ENCODE measurements at regions not wholly inside any gene's neighbourhood (a gene's known extent, or its start where the extent isn't known, plus 50 kb on each side); places are given as distances from the start of the nearest gene placed in this dataset.
"Not testable (repeated sequence)": the region's sequence is repeated elsewhere in the genome, so short reads cannot be mapped to it uniquely, and the experiment has no call there.

- DNase-seq (ENCODE audit: low spot score) = no peak
These were observed 213.5 kb upstream of the POU1F1 start for GRCh38 chr3:87489892-87490291.

DNA sequence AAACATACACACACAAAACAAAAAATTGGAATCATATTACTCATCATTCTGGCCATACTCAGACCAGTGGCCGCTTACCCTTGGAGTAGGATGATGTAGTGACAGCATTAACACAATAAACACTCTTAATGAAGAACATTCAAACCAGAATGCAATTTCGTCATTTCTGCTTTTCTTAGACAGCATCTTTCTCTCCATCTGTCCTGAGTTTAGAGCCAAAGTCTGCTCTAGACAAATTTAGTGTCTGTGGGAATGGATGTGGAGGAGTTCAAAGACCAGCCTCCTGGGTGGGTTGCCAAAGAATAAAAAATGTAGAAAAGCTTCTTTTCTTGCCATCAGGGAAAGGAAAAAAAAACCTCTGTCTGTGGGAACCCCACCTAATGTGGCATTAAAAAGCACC lies 212.4 kb upstream of the POU1F1 start:
- no peak for DNase-seq (ENCODE audit: low spot score)

GRCh38 chr3:87486635-87487034 lies 210.3 kb upstream of the POU1F1 start:
- not testable (repeated sequence) for DNase-seq (ENCODE audit: low spot score)

- no peak for DNase-seq (ENCODE audit: low spot score)
These were observed 209.7 kb upstream of the POU1F1 start for GRCh38 chr3:87486115-87486514.

DNA sequence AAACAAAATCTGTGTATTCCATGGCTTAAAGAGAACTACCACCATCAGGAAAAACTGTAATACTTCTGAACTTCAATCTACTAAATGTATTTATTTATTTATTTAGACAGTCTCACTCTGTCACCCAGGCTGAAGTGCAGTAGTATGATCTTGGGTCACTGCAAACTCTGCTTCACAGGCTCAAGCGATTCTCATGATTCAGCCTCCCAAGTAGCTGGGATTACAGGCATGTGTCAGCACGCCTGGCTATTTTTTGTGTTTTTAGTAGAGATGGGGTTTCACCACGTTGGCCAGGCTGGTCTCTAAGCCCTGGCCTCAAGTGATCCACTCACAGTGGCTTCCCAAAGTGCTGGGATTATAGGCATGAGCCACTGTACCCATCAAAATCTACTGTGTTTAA lies 202.3 kb upstream of the POU1F1 start:
- DNase-seq (ENCODE audit: low spot score) = no peak

DNA sequence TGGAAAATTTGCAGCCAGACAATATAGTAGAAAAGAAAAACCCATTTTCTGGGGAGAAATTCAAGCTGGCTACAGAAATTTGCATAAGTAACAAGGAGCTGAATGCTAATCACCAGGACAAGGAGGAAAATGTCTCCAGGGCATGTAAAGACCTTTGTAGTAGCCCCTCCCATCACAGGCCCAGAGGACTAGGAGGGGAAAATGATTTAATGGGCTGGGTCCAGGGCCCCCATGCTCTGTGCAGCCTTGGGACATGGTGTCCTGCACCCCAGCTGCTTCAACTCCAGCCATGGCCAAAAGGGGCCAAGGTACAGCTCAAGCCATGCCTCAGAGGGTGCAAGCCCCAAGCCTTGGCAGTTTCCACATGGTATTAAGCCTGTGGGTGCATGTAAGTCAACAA lies 197.6 kb upstream of the POU1F1 start:
- DNase-seq (ENCODE audit: low spot score) = no peak

DNA sequence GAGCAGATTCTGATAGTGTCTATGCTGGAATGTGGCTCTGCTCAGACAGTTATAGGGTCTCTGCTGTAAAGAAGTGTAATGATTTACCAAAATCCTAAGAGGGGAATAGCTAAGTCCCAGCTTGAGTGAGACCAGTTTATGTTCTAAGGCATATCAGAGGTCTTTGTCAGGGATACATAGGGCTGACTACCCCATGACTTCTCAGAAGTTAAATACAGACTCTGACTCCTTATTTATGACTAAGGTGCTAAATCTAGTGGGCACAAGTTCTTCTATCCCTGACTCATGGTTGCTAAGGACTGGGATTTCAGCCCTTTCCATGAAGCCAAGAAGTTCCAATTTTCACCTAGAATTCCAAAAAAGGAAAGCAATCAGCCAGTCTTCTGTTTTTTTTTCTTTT lies 192.6 kb upstream of the POU1F1 start:
- DNase-seq (ENCODE audit: low spot score) = no peak

DNA sequence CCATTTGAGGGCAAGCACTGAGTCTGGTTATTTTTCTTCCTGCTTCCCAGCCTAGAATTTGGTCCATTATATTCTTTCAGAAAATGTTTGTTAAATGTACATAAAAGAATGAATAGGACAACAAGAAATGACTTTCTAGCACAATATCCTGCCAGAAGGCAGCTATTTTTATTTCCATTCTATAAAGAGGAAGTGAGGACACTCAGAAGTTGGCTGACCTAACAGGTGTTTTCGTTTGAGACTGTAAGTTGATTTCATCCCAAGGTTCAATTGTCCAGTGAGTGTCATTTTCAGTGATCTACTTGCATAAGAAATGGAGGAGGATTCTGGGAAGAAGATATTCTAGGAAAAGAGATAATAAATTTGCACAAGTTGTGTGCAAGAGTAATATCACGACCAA lies 191.9 kb upstream of the POU1F1 start:
- DNase-seq (ENCODE audit: low spot score) = no peak

GRCh38 chr3:87462228-87462627 lies 185.8 kb upstream of the POU1F1 start:
- no peak for DNase-seq (ENCODE audit: low spot score)

- DNase-seq (ENCODE audit: low spot score) = no peak
These were observed 185.1 kb upstream of the POU1F1 start for GRCh38 chr3:87461443-87461842.

DNA sequence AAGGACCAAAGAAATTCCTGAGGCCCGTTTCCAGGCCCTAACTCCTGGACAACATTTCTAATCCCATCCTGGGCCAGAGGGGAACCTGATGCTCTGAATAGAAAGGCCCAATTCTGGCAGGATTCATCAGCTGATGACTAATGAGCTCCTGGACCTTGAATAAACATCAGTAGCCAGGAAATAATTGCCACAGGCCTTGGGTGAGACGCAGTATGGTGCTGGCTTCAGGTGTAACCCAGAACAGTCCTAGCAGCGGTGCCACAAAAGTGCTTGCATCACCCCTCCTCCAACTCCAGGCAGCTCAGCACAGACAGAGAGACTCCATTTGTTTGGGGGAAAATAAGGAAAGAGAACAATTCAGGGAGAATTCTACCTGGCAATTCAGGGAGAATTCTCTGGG lies 184.7 kb upstream of the POU1F1 start:
- no peak for DNase-seq (ENCODE audit: low spot score)

DNA sequence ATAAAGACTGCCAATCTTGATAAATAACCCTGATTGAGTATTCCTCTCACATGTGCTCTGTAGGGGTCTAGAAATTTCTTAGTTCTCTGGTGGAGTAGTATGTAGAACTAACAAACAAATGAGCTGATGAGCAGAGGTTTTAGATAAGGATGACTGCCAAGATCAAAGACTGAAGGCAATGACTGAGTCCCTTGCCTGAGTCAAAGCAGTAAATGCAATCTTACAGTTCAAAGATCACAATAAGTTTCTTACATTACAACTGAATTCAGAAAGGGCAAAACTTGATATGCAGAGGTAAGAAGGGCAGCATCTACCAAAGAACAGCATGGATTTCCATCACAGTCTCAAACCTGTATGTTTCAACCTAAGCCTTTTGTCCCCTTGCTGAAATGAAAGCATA lies 172.2 kb upstream of the POU1F1 start:
- DNase-seq (ENCODE audit: low spot score) = no peak

- no peak for DNase-seq (ENCODE audit: low spot score)
These were observed 170.5 kb upstream of the POU1F1 start for GRCh38 chr3:87446849-87447387.

DNA sequence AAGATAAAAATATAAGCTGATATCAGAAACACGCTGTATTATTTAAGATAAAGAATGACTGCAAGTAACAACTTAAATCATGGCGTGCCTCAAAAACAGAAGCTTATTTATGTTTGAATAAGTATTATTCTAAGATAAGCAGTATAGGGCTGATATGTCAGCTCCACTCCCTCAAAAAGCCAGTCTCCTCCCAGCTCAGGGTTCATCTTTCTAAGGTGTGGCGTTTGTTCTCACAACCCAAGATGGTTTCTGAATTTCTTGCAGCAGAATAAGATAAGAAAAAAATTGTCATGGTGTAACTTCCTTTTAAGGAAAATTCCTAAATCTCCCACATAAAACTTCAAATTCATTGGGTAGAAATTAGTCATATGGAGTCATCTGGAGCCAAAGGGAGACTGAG lies 166.1 kb upstream of the POU1F1 start:
- DNase-seq (ENCODE audit: low spot score) = no peak

DNA sequence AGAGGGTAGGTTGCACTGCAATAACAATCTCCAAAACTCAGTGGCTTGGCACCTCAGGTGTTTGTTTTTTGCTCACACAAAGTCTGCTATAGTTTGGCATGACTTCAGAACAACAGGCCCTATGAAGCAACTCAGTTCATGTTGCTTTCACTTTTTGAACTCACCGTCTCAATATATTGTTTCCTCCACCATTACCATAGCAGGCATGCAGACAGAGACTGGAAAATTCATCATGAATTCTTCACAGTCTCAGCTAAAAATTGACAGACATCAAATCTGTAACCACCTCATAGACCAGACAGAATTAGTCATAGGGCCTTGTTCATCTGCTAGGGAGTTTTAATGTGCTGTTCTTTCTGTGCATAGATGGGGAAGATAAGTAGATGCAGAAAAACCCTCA lies 161.4 kb upstream of the POU1F1 start:
- no peak for DNase-seq (ENCODE audit: low spot score)

DNA sequence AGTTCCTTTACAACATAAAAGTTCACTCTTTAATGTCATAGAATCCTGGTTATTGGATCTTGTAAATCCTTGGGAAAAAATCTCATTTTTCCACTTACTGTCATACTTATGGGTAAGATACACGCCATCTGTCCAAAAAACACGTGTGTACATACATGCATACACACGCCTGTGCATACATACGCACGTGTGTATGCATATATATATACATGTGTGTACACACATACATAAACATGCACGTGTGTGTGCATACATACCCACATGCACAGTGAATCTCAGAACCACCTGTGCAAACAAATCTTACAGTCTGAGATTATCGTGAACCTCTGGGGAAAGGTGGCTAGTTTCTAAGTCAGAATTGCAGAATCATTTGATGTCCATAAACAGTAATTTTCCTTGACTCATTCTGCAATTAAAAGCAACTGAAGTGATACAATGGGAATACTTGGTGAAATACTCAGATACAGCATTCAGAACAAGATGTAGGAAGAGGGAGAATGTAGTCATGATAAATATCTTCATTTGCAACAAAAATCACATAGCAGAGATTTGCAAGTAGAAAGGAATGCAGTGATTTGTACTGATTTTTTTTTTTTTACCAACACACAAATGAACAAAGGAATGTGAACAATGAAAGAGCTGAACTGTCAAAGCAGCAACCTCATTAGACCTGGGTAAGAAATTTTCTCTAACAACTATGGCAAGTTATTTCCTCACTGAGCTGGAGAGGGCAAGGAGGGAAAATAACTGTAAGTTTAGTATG lies 160.6 kb upstream of the POU1F1 start:
- DNase-seq (ENCODE audit: low spot score) = no peak

DNA sequence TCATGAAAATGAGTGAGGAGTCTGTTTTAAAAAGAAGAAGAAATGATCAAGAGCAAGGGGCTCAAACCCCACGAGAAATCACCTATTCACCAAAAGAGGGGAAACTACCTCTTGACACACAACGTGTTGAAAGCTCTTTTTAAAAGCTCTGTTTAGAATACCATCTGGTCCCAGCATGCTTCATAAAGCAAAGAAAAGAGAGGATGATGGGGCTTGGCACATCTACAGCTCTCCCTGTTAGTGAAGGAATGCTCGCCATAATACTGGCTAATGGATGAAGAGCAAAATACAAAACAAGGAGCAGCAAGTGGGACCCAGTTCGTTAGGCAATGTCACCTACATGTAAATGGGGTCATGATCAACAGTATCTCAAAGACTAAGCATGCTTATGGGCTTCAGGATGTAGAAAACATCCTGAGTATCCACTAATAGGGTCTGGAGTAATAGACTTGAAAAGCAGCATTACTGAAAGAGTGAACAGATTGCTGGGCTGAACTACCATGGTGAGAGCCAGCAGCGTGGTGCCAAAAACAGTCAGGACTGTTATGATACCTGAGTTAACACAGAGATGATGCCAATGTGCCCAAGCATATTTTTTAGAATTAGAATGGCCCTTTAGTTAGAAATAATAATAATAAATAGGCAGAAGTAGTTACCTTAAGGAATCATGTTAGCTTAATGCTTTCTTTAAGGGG lies 159.7 kb upstream of the POU1F1 start:
- DNase-seq (ENCODE audit: low spot score) = no peak

GRCh38 chr3:87433445-87433844 lies 157.1 kb upstream of the POU1F1 start:
- DNase-seq (ENCODE audit: low spot score) = not testable (repeated sequence)

GRCh38 chr3:87426918-87427317 lies 150.5 kb upstream of the POU1F1 start:
- DNase-seq (ENCODE audit: low spot score) = no peak

DNA sequence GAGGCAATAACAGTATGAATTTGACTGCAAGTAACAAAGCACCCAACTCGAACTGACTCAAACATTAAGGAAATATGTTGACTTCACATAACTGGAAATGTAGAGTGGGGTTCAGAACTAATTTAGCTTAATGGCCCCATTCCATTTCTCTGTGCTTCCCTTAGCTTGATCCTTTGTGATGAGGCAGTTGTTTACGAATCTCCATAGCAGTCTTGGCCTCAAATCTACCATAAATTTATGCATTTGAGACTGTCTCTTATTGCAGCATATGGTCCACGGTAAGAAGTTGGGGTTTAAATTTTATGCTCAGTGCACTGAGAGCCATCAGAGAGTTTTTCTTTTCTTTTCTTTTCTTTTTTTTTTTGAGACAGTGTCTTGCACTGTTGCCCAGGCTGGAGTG lies 148.7 kb upstream of the POU1F1 start:
- DNase-seq (ENCODE audit: low spot score) = no peak

DNA sequence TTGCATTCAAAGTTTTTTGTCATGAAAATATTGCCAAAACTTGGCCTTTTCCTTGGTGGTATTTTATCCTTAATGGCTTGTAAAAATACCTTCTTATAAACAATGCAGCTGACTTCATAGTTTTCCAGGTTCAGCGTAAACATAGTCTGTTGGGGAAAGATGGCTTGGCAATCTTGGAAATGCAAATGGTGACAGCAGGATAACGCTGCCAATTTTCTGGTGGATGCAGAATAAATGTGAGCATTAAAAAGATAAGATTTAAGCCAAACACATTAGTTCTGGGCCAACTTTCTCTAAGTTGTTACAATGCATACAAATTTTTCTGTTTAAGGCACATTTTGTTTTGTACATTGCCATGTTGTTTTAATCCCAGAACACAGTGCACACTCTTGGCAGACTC lies 147.0 kb upstream of the POU1F1 start:
- no peak for DNase-seq (ENCODE audit: low spot score)

DNA sequence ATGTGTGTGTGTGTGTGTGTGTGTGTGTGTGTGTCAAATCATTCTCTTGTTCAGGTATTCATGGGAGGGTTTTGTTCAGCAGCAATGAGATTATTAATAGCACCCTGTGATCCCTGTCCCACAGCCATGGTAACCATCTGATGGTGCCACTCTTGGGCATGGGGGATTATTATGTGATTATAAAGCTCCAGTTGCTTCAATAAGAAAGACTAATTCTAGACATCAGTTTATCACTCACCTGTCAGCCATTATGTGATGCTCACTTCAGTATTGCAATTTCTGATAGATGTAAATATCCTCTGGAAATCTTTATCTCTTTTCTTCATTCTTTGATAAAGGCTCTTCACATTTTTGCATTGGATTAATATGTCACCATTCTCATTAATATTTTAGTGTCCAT lies 145.9 kb upstream of the POU1F1 start:
- no peak for DNase-seq (ENCODE audit: low spot score)

DNA sequence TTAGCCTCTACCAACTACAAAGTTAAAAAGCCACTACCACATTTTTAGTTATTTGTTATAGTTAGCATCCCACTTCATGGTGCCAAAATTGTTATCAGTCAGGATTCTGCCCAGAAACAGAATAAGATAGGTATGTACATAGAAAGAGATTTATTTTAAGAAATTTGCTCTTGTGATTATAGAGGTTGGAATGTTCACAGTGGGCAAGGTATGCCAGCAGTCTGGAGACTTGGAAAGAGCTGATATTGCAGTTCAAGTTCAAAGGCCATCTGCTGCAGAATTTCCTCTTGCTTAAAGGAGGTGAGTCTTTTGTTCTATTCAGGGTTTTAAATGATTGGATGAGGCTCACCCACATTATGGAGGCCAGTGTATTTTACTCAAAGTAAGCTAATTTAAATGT lies 143.8 kb upstream of the POU1F1 start:
- DNase-seq (ENCODE audit: low spot score) = no peak

- no peak for DNase-seq (ENCODE audit: low spot score)
These were observed 137.9 kb upstream of the POU1F1 start for GRCh38 chr3:87414271-87414670.

All from globus pallidus (tissue), 1 donor.